Skeletal muscle satellite cell (primary cell): ENCODE measurements at regions not wholly inside any gene's neighbourhood (a gene's known extent, or its start where the extent isn't known, plus 50 kb on each side); places are given as distances from the start of the nearest gene placed in this dataset.

Experiments used
- H3K27me3 ChIP-seq: 2 replicates; pipeline ENCODE4 v1.7.0; 2013; ENCODE audit warnings: low read length; ENCODE audit not compliant: control insufficient read depth, insufficient read depth
- H3K36me3 ChIP-seq: 2 replicates; pipeline ENCODE4 v1.7.0; 2013; ENCODE audit warnings: mild to moderate bottlenecking, control low read depth, low read length; ENCODE audit not compliant: insufficient read depth
- H3K4me1 ChIP-seq: 2 replicates; pipeline ENCODE4 v1.7.0; 2013; ENCODE audit warnings: low read length; ENCODE audit not compliant: control insufficient read depth, insufficient read depth
- H3K4me2 ChIP-seq: 2 replicates; pipeline ENCODE4 v1.7.0; 2013; ENCODE audit warnings: mild to moderate bottlenecking, low read length
- H3K4me3 ChIP-seq: 2 replicates; pipeline ENCODE4 v1.7.0; 2013; ENCODE audit warnings: low read length
- H3K9ac ChIP-seq: 2 replicates; pipeline ENCODE4 v1.7.0; 2013; ENCODE audit warnings: mild to moderate bottlenecking, low read depth, low read length, moderate library complexity
- H3K9me3 ChIP-seq: replicated peaks from 2 replicates; pipeline ENCODE4 v1.7.0; 2013; ENCODE audit warnings: mild to moderate bottlenecking, control low read depth, low read length

DNA sequence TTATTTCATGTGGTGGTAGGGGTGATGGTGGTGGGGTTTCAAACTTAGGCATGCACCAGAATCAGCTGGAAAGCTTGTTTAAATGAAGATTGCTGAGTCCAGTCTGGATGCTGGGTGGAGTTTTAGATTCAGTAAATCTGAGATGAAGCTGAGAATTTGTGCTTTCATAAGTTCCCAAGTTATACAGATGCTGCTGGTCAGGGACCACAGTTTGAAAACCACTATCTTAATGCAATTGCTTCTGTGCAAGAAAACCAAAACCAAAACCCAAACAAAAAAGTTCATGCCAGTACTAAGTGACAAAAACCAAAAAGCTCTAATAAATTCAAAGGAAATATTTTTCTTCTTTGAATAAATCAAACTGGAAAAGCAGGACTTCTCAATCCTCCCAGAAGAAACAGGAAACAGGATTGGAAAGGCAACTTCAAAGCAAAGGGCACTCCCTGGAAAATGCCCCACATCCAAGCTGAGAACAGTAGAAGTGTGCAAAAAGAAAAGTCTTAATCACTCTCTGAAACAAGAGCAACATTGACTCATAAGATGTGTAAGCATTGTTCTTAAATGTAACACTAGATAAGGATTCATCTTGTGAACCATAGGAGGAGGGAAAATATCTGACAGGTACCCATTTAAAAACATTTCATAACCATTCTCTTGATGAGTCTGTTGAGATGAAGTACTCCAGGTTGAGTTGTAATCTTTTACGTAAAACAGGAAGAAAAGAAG lies 481.5 kb upstream of the HSF2 start:
- Histone ChIP-seq H3K4me1 (peaks cover 7% of the 10 kb centered on the region), H3K9me3 (no peaks in the 10 kb centered on the region), H3K27me3 (no peaks in the 10 kb centered on the region), H3K9ac (no peak overlapping the region), H3K4me2 (no peak overlapping the region), H3K36me3 (no peaks in the 10 kb centered on the region), H3K4me3 (no peak overlapping the region)

DNA sequence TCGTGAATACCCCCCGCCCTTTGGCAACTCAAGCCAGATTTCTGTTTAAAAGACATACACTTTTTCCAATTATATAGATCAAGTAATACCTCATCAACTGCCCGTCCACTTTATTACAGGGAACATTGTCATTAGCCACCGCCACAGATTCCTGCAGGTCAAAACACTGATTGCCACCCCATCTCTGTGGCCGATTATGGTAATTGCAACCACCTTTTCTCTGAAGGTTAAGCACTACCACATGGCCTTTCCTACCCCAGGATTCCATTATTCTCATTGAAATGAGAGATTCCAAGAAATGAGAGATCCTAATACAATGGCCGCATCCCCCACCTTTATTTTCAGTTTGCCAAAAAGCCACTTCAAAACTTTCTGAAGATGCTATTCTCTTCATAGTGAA lies 478.8 kb upstream of the HSF2 start:
- Histone ChIP-seq H3K4me2 (no peak overlapping the region), H3K27me3 (no peaks in the 10 kb centered on the region), H3K9me3 (no peaks in the 10 kb centered on the region), H3K4me1 (peaks cover 4% of the 10 kb centered on the region), H3K36me3 (no peaks in the 10 kb centered on the region), H3K4me3 (no peak overlapping the region), H3K9ac (no peak overlapping the region)

DNA sequence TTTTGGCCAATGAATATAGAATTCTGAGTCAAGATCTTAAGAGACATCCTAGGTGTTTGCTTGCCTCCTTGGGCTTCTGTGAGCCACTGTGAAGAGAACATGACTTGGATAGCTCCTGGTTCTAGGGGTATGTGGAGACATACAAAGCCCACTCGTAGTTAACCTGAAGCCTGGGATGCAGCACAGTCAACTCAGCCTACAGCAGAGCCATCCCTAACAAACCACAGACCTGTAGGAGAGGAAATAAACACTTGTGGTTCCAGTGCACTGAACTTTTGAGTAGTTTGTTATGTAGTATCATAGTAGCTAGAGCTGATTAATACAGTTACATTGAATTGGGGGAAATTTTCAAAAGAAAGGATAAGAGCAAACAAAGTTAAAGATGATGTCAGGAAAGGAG lies 474.4 kb upstream of the HSF2 start:
- no peaks in the 10 kb centered on the region for H3K9me3 ChIP-seq
- H3K27me3 ChIP-seq = no peaks in the 10 kb centered on the region
- H3K36me3 ChIP-seq = no peaks in the 10 kb centered on the region
- no peak overlapping the region for H3K4me2 ChIP-seq
- no peak overlapping the region for H3K9ac ChIP-seq
- no peak overlapping the region for H3K4me3 ChIP-seq
- peaks cover 4% of the 10 kb centered on the region for H3K4me1 ChIP-seq

DNA sequence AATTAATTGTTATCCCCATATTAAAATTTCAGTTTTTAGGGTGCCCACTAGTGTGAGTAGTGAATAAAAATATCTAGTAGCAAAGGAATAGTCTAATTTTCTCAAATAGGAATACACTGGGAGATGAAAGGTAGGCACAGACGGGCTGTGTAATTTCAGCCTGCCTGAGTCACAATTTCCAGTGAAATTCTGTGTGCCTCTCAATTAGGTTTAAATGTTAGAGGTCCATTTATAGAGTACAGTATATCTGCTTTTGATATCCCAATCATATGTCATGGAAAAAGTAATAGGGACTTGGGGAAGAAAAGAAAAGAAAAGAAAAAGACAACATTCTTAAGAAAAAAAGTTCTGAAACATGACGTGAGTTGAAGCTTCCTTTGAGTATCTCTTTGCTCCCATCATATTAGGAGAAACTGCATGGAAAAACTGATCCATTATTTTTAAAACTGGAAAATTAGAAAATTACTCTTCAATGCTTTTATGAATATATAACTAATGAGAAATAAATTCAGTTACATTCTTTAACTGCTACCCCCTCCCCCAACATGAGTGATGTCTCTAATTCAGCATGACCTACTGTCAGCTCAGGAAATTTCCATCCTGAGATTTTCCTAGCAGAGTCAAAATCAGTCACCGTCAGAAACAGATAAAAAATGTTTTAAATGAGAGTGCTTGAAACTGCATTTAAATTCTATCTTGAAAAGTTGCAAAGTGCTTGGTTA lies 473.8 kb upstream of the HSF2 start:
- Histone ChIP-seq H3K36me3 (no peaks in the 10 kb centered on the region), H3K4me2 (no peak overlapping the region), H3K4me3 (no peak overlapping the region), H3K9ac (no peak overlapping the region), H3K4me1 (peaks cover 4% of the 10 kb centered on the region), H3K27me3 (no peaks in the 10 kb centered on the region), H3K9me3 (no peaks in the 10 kb centered on the region)

DNA sequence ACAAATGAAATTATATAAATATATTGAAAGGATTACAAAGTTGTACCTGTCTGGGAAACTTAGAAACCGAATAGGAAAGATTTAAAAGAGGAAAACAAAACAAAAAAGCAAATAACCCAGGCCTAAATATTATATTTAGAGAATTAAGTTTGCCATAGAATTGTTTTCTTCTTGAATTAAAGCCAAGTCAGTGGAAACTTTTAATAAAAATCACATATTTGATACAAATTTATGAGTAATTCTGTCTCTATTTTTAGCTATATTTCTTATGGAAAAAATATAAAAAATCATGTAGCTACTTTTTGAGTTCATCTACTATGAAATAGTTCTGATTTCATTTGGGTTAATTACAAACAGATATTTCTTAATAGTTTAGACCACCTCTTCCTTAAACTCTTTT lies 470.2 kb upstream of the HSF2 start:
- H3K27me3 ChIP-seq = no peaks in the 10 kb centered on the region
- H3K36me3 ChIP-seq = no peaks in the 10 kb centered on the region
- H3K4me2 ChIP-seq = no peak overlapping the region
- no peak overlapping the region for H3K4me3 ChIP-seq
- H3K4me1 ChIP-seq = peaks cover 22% of the 10 kb centered on the region
- no peak overlapping the region for H3K9ac ChIP-seq
- H3K9me3 ChIP-seq = no peaks in the 10 kb centered on the region

DNA sequence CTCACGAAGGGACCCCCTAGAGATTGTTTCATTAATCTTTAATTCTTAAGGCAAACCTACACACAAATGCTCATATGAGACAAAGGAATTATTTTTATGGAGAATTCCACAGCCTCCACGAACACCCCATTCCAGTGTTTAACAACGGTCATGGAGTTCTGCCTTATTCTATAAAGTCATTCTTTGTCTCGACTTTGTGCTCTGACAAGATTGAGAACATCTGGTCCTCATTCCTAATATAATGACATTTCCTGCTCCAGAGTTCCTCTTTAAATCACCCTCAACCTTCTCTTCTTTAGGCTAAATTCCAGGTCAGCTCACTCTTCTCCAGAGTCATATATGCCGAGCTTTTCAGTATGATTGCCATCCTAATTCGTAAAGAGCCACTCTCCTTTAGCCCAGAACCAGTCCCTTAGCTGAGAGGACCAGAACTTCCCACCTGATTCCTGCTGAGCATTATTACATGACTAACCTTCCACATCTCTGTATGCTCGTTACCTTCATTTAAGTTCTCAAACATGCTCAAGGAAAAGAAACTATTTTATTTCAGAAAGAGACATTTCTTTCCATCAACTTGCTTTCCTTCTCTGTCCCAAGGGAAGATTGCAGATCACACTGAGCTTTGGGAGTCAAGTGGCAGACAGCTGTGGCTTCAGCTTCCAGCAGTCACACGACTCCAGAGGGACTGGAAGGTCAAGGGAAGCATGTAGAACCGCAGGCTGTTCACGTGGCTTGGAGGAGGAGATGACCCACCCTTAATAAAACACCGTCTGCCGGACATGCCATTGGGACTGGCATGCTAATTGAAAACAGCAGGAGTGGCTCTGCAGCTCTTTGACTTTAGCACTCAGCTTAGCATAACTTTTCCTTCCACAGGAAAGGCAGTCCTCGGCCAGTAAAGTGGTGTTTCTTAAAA lies 467.1 kb upstream of the HSF2 start:
- peak overlapping the region; percentile 75 for H3K4me2 ChIP-seq
- peak overlapping the region; percentile 36 for H3K9ac ChIP-seq
- peaks cover 22% of the 10 kb centered on the region for H3K4me1 ChIP-seq
- H3K36me3 ChIP-seq = no peaks in the 10 kb centered on the region
- H3K9me3 ChIP-seq = no peaks in the 10 kb centered on the region
- H3K4me3 ChIP-seq = peak overlapping the region; percentile 11
- H3K27me3 ChIP-seq = no peaks in the 10 kb centered on the region

DNA sequence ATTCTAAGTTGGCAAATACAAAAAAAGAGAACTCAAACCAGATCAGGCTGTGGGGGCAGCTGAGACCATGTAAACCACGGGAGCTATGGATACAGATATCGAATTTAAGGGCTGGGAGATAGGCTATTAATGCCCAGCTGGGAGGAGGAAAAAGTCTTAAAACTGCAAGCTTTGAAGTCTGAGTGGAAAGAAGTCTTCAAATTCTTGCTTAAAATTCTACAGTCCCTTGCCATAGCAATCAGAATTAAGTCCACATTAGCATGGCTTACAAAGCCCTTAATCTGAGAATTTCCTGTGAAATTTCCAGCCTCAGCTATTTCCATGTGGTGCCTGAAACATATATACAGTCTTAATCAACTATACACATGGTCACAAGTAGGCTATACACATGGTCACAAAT lies 465.0 kb upstream of the HSF2 start:
- Histone ChIP-seq H3K4me3 (no peak overlapping the region), H3K9ac (no peak overlapping the region), H3K9me3 (no peaks in the 10 kb centered on the region), H3K4me1 (peaks cover 22% of the 10 kb centered on the region), H3K4me2 (no peak overlapping the region), H3K27me3 (no peaks in the 10 kb centered on the region), H3K36me3 (no peaks in the 10 kb centered on the region)

DNA sequence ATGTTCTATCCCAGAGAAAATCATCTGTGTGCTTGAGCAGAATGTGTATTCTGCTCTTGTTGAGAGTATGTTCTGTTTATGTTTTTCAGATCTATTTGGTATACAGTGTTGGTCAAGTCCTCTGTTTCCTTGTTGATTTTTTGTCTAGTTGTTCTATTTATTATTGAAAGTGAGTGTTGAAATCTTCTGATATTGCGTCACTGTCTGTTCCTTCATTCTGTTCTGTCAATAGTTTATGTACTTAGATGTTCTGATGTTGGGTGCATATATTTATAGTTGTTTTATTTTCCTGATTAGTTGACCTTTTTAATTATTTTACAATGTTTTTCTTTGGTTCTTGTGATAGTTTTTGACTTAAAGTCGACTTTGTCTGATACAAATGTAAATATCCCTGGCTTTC lies 458.7 kb upstream of the HSF2 start:
- Histone ChIP-seq H3K4me3 (no peak overlapping the region), H3K4me2 (no peak overlapping the region)

DNA sequence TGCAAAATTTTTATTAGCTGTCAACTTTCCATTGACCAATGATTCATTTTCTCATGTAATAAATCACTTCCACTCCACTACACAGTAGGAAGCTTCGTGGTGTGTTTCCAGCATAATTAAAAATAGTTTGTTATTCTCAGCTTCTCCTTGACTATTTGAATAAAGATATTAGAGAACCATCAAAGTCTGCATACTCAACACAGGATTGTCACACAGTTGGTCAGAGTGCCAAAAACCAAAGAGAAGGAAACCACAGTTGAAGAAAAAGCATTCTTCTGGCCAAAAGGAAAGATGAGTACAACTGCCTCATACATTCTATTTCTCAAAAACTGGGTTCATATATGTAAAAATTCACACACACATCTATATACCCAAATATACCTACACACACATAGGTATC lies 455.1 kb upstream of the HSF2 start:
- no peak overlapping the region for H3K4me2 ChIP-seq
- H3K9ac ChIP-seq = no peak overlapping the region
- no peaks in the 10 kb centered on the region for H3K9me3 ChIP-seq
- H3K27me3 ChIP-seq = no peaks in the 10 kb centered on the region
- no peaks in the 10 kb centered on the region for H3K36me3 ChIP-seq
- no peak overlapping the region for H3K4me3 ChIP-seq
- no peaks in the 10 kb centered on the region for H3K4me1 ChIP-seq

More for the DNA sequence above, 458.7 kb upstream of the HSF2 start:
- Histone ChIP-seq H3K36me3 (no peaks in the 10 kb centered on the region), H3K9ac (no peak overlapping the region), H3K27me3 (no peaks in the 10 kb centered on the region), H3K4me1 (no peaks in the 10 kb centered on the region), H3K9me3 (no peaks in the 10 kb centered on the region)

DNA sequence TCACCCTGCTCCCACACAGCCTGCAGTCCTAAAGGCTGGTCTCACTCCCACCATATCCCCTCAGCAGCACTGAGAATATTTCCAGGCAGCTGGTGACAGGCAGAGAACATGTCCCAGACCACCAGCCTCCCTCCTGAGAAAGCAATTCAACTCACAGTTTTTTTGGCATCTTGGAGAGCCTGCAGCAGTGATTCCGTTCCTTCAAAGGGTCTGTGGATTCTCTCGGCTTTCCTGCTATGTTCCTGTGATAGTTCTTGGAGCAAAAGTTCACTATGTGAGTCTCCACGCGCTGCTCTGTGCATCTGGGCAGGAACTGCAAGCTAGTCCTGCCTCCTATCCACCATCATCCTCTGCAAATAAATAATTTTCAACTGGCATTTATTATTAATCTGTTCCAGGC lies 448.3 kb upstream of the HSF2 start:
- peaks cover 20% of the 10 kb centered on the region for H3K4me1 ChIP-seq
- no peak overlapping the region for H3K4me2 ChIP-seq
- H3K9me3 ChIP-seq = no peaks in the 10 kb centered on the region
- no peaks in the 10 kb centered on the region for H3K27me3 ChIP-seq
- no peak overlapping the region for H3K9ac ChIP-seq
- H3K36me3 ChIP-seq = no peaks in the 10 kb centered on the region
- H3K4me3 ChIP-seq = no peak overlapping the region

DNA sequence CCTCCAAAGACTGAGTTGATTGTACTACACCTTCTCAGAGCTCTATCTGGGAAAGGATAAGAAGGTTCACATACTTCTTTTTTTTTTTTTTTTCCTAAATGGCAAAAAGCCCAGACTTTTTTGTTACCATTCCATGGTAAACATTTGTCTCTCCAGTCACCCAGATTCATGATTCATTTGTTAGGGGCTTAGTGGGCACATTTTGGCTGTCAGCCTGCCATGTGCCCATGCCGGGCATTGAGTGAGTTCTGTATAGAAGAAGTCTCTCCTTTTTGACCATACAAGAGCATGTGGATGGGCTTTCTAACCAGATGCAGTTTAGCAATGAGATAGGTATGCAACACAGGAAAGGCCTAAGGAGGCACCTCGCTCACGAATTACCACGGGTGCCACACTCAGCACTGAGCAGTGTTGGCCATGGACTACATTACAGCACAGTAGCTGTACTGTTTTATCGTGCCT lies 447.5 kb upstream of the HSF2 start:
- Histone ChIP-seq H3K27me3 (no peaks in the 10 kb centered on the region), H3K4me3 (peak overlapping the region; percentile 11), H3K4me2 (peak overlapping the region; percentile 32), H3K36me3 (no peaks in the 10 kb centered on the region), H3K9me3 (no peaks in the 10 kb centered on the region), H3K4me1 (peaks cover 20% of the 10 kb centered on the region), H3K9ac (peak overlapping the region; percentile 39)
